Urinary bladder (tissue), 3 donors: ENCODE measurements at regions not wholly inside any gene's neighbourhood (a gene's known extent, or its start where the extent isn't known, plus 50 kb on each side); places are given as distances from the start of the nearest gene placed in this dataset.

Experiments
- DNase-seq: peaks from one replicate; pipeline ENCODE4 v3.0.0-alpha.2; 2015; ENCODE audit errors: extremely low spot score
- H3K27ac ChIP-seq: one replicate; pipeline ENCODE4 v1.5.1; 2013; ENCODE audit warnings: low read depth, mild to moderate bottlenecking, moderate library complexity
- H3K36me3 ChIP-seq: one replicate; pipeline ENCODE4 v1.6.1; 2013; ENCODE audit warnings: mild to moderate bottlenecking, moderate library complexity; ENCODE audit not compliant: insufficient read depth
- H3K4me1 ChIP-seq: one replicate; pipeline ENCODE4 v1.6.1; 2013; ENCODE audit warnings: mild to moderate bottlenecking, moderate library complexity; ENCODE audit not compliant: insufficient read depth
- H3K4me3 ChIP-seq: one replicate; pipeline ENCODE4 v1.5.1; 2013; ENCODE audit warnings: low read depth, low read length
- WGBS: extraction: QIAGEN DNeasy Blood & Tissue Kit; methylation state at CpG from one replicate; pipeline ENCODE4 v1.1.7; 2013; 5-methylcytosine and 5-hydroxymethylcytosine counted together
- donor health status: healthy with polysubstance abuse.
- donor health status: healthy.

GRCh38 chr3:170724599-170725280, 138.9 kb upstream of the SLC7A14 start:
- DNase-seq = no peak
- 90% methylated on average over 1 of the region's 1 CpG for WGBS
- no peak overlapping the region for H3K27ac ChIP-seq

GRCh38 chr3:170723241-170723640, 137.4 kb upstream of the SLC7A14 start:
- no peak overlapping the region for H3K27ac ChIP-seq
- H3K4me1 ChIP-seq = no peaks in the 10 kb centered on the region
- WGBS = 79% methylated on average over 1 of the region's 1 CpG
- no peak overlapping the region for H3K4me3 ChIP-seq
- H3K36me3 ChIP-seq = no peaks in the 10 kb centered on the region
- DNase-seq = no peak

More at GRCh38 chr3:170724599-170725280, 138.9 kb upstream of the SLC7A14 start:
- Histone ChIP-seq H3K4me1 (no peaks in the 10 kb centered on the region), H3K36me3 (no peaks in the 10 kb centered on the region), H3K4me3 (no peak overlapping the region)

GRCh38 chr3:170721563-170721962, 135.7 kb upstream of the SLC7A14 start:
- DNase-seq = no peak
- H3K36me3 ChIP-seq = no peaks in the 10 kb centered on the region
- no peak overlapping the region for H3K27ac ChIP-seq
- H3K4me3 ChIP-seq = no peak overlapping the region
- no peaks in the 10 kb centered on the region for H3K4me1 ChIP-seq

GRCh38 chr3:170719300-170719699, 133.4 kb upstream of the SLC7A14 start:
- Histone ChIP-seq H3K36me3 (no peaks in the 10 kb centered on the region), H3K27ac (no peak overlapping the region), H3K4me3 (no peak overlapping the region), H3K4me1 (no peaks in the 10 kb centered on the region)
- no peak for DNase-seq
- 87% methylated on average over 1 of the region's 1 CpG for WGBS

- no peak overlapping the region for H3K27ac ChIP-seq
- no peaks in the 10 kb centered on the region for H3K36me3 ChIP-seq
- WGBS = 94% methylated on average over 3 of the region's 3 CpGs
- no peak for DNase-seq
- no peak overlapping the region for H3K4me3 ChIP-seq
- H3K4me1 ChIP-seq = no peaks in the 10 kb centered on the region
Measured at GRCh38 chr3:170718848-170719247, 133.0 kb upstream of the SLC7A14 start.

- WGBS = 66% methylated on average over 6 of the region's 6 CpGs
- no peak for DNase-seq
- no peak overlapping the region for H3K27ac ChIP-seq
- no peaks in the 10 kb centered on the region for H3K36me3 ChIP-seq
- H3K4me3 ChIP-seq = no peak overlapping the region
- H3K4me1 ChIP-seq = no peaks in the 10 kb centered on the region
Measured at GRCh38 chr3:170717410-170718402, 131.8 kb upstream of the SLC7A14 start.

- no peak overlapping the region for H3K27ac ChIP-seq
- no peaks in the 10 kb centered on the region for H3K4me1 ChIP-seq
- H3K4me3 ChIP-seq = no peak overlapping the region
- 76% methylated on average over 5 of the region's 5 CpGs for WGBS
- H3K36me3 ChIP-seq = no peaks in the 10 kb centered on the region
- DNase-seq = no peak
Measured at GRCh38 chr3:170716172-170716805, 130.4 kb upstream of the SLC7A14 start.

GRCh38 chr3:170714562-170715535, 129.0 kb upstream of the SLC7A14 start:
- 49% methylated on average over 3 of the region's 3 CpGs for WGBS
- H3K27ac ChIP-seq = no peak overlapping the region
- H3K4me1 ChIP-seq = no peaks in the 10 kb centered on the region
- H3K36me3 ChIP-seq = no peaks in the 10 kb centered on the region
- no peak for DNase-seq
- H3K4me3 ChIP-seq = no peak overlapping the region

GRCh38 chr3:170714122-170714521, 128.2 kb upstream of the SLC7A14 start:
- H3K27ac ChIP-seq = no peak overlapping the region
- no peak for DNase-seq
- H3K4me1 ChIP-seq = no peaks in the 10 kb centered on the region
- no peaks in the 10 kb centered on the region for H3K36me3 ChIP-seq
- 65% methylated on average over 3 of the region's 3 CpGs for WGBS
- H3K4me3 ChIP-seq = no peak overlapping the region

- WGBS = 64% methylated on average over 4 of the region's 4 CpGs
- Histone ChIP-seq H3K4me3 (no peak overlapping the region), H3K36me3 (no peaks in the 10 kb centered on the region), H3K27ac (no peak overlapping the region), H3K4me1 (no peaks in the 10 kb centered on the region)
- no peak for DNase-seq
Measured at GRCh38 chr3:170713653-170714052, 127.8 kb upstream of the SLC7A14 start.

- Histone ChIP-seq H3K36me3 (no peaks in the 10 kb centered on the region), H3K4me3 (no peak overlapping the region), H3K27ac (no peak overlapping the region), H3K4me1 (no peaks in the 10 kb centered on the region)
- DNase-seq = no peak
- 59% methylated on average over 2 of the region's 2 CpGs for WGBS
Measured at GRCh38 chr3:170712798-170713197, 126.9 kb upstream of the SLC7A14 start.

- Histone ChIP-seq H3K4me1 (no peaks in the 10 kb centered on the region), H3K36me3 (no peaks in the 10 kb centered on the region), H3K27ac (no peak overlapping the region), H3K4me3 (no peak overlapping the region)
- 83% methylated on average over 1 of the region's 1 CpG for WGBS
- DNase-seq = no peak
Measured at GRCh38 chr3:170712336-170712735, 126.5 kb upstream of the SLC7A14 start.

- H3K36me3 ChIP-seq = no peaks in the 10 kb centered on the region
- DNase-seq = no peak
- no peak overlapping the region for H3K4me3 ChIP-seq
- no peak overlapping the region for H3K27ac ChIP-seq
- H3K4me1 ChIP-seq = no peaks in the 10 kb centered on the region
Measured at GRCh38 chr3:170711786-170712185, 125.9 kb upstream of the SLC7A14 start.
